Thoracic aorta (tissue), 2 donors: ENCODE measurements at regions not wholly inside any gene's neighbourhood (a gene's known extent, or its start where the extent isn't known, plus 50 kb on each side); places are given as distances from the start of the nearest gene placed in this dataset.

Source experiments
- ATAC-seq: fragments of 150-250 bp; one replicate; pipeline ENCODE4 v1.8.0; 2017; ENCODE audit warnings: low read depth; ENCODE audit not compliant: insufficient number of reproducible peaks, low FRiP score
- DNase-seq: peaks from one replicate; pipeline ENCODE4 v3.0.0-alpha.2; 2020; ENCODE audit warnings: low spot score
- H3K27ac ChIP-seq, 2 donors: fragments of 200-600 bp; sonication (generic); 1 replicate in 1 of 2; 2 replicates in 1 of 2; pipeline ENCODE4 v1.5.1; 2016; ENCODE audit warnings: mild to moderate bottlenecking in 2 of 2, moderate library complexity in 2 of 2
- H3K27me3 ChIP-seq: fragments of 200-600 bp; sonication (generic); replicated peaks from 2 replicates; pipeline ENCODE4 v1.6.0; 2016; ENCODE audit warnings: mild to moderate bottlenecking; ENCODE audit not compliant: insufficient read depth
- H3K36me3 ChIP-seq: fragments of 200-600 bp; sonication (generic); one replicate; pipeline ENCODE4 v1.5.1; 2016
- H3K4me1 ChIP-seq, 2 donors: fragments of 200-600 bp; sonication (generic); 1 replicate in 1 of 2; 2 replicates in 1 of 2; pipeline versions ENCODE4 v1.5.1 to v1.6.0; 2016; ENCODE audit warnings: low read depth in 2 of 2, mild to moderate bottlenecking in 1 of 2; ENCODE audit not compliant: control insufficient read depth in 1 of 2
- H3K4me3 ChIP-seq: fragments of 200-600 bp; sonication (generic); 2 replicates; pipeline ENCODE4 v1.5.1; 2016; ENCODE audit warnings: mild to moderate bottlenecking
- H3K9me3 ChIP-seq: fragments of 200-600 bp; sonication (generic); 2 replicates; pipeline ENCODE4 v1.5.1; 2016
- CTCF ChIP-seq: fragments of 200-600 bp; sonication (generic); IDR thresholded peaks from one replicate; pipeline ENCODE4 v1.5.1; 2019; ENCODE audit warnings: antibody characterized with exemption

GRCh38 chr21:15289896-15290841 lies 225.4 kb upstream of the NRIP1 start:
- no peak overlapping the region for H3K27ac ChIP-seq
- no peak for TF ChIP-seq CTCF
- no peaks in the 10 kb centered on the region for H3K27me3 ChIP-seq
- ATAC-seq (no peak), DNase-seq (no peak)
- no peak overlapping the region for H3K4me3 ChIP-seq
- no peaks in the 10 kb centered on the region for H3K36me3 ChIP-seq
- no peaks in the 10 kb centered on the region for H3K9me3 ChIP-seq
- no peaks in the 10 kb centered on the region for H3K4me1 ChIP-seq

GRCh38 chr21:15291621-15292266 lies 226.9 kb upstream of the NRIP1 start:
- H3K27me3 ChIP-seq = no peaks in the 10 kb centered on the region
- no peak overlapping the region for H3K27ac ChIP-seq
- DNase-seq (no peak), ATAC-seq (no peak)
- H3K4me1 ChIP-seq = no peaks in the 10 kb centered on the region
- TF ChIP-seq CTCF = no peak
- no peak overlapping the region for H3K4me3 ChIP-seq
- no peaks in the 10 kb centered on the region for H3K9me3 ChIP-seq
- no peaks in the 10 kb centered on the region for H3K36me3 ChIP-seq

GRCh38 chr21:15293240-15293639 lies 228.4 kb upstream of the NRIP1 start:
- H3K27me3 ChIP-seq = no peaks in the 10 kb centered on the region
- DNase-seq (no peak), ATAC-seq (no peak)
- no peak overlapping the region for H3K4me3 ChIP-seq
- no peak overlapping the region for H3K27ac ChIP-seq
- no peaks in the 10 kb centered on the region for H3K9me3 ChIP-seq
- no peak for TF ChIP-seq CTCF
- H3K4me1 ChIP-seq = no peaks in the 10 kb centered on the region
- no peaks in the 10 kb centered on the region for H3K36me3 ChIP-seq

- H3K4me3 ChIP-seq = no peak overlapping the region
- H3K4me1 ChIP-seq = peaks cover 0 to 6% of the 10 kb centered on the region in 2 donors
- no peaks in the 10 kb centered on the region for H3K36me3 ChIP-seq
- no peaks in the 10 kb centered on the region for H3K27me3 ChIP-seq
- ATAC-seq (no peak), DNase-seq (no peak)
- no peak for TF ChIP-seq CTCF
- no peaks in the 10 kb centered on the region for H3K9me3 ChIP-seq
- no peak overlapping the region for H3K27ac ChIP-seq
Observed at GRCh38 chr21:15295875-15296274, 231.1 kb upstream of the NRIP1 start.

- no peaks in the 10 kb centered on the region for H3K36me3 ChIP-seq
- no peak for TF ChIP-seq CTCF
- no peaks in the 10 kb centered on the region for H3K27me3 ChIP-seq
- DNase-seq (no peak), ATAC-seq (no peak)
- H3K27ac ChIP-seq = no peak overlapping the region
- peaks cover 0 to 10% of the 10 kb centered on the region in 2 donors for H3K4me1 ChIP-seq
- no peaks in the 10 kb centered on the region for H3K9me3 ChIP-seq
- no peak overlapping the region for H3K4me3 ChIP-seq
Observed at GRCh38 chr21:15297824-15298223, 233.0 kb upstream of the NRIP1 start.
